Bronchial epithelial cell (primary cell): ENCODE measurements at regions not wholly inside any gene's neighbourhood (a gene's known extent, or its start where the extent isn't known, plus 50 kb on each side); places are given as distances from the start of the nearest gene placed in this dataset.

Experiments
- DNase-seq: peaks from one replicate; pipeline ENCODE4 v3.0.0-alpha.2; 2010; ENCODE audit warnings: low read depth
- FAIRE-seq: peaks from 2 replicates; lab custom pipeline; 2011; peaks lifted over from hg19 to GRCh38; lab: Jason Lieb, UNC
- H3K27me3 ChIP-seq: 2 replicates; pipeline ENCODE4 v1.5.1; 2011; ENCODE audit warnings: low read length; ENCODE audit not compliant: control insufficient read depth, insufficient read depth
- H3K36me3 ChIP-seq: 2 replicates; pipeline ENCODE4 v1.5.1; 2011; ENCODE audit warnings: low read length; ENCODE audit not compliant: control insufficient read depth, insufficient read depth
- H3K4me3 ChIP-seq: 2 replicates; pipeline ENCODE4 v1.5.1; 2011; ENCODE audit warnings: mild to moderate bottlenecking, low read depth, low read length, control low read depth
- TF ChIP-seq, protein P1 (sequence below): IDR thresholded peaks from 2 replicates; pipeline ENCODE4 v1.5.1; 2011; ENCODE audit warnings: mild to moderate bottlenecking, moderate library complexity, low read length, control low read depth, inconsistent platforms; ENCODE audit not compliant: insufficient read depth, severe bottlenecking

DNA sequence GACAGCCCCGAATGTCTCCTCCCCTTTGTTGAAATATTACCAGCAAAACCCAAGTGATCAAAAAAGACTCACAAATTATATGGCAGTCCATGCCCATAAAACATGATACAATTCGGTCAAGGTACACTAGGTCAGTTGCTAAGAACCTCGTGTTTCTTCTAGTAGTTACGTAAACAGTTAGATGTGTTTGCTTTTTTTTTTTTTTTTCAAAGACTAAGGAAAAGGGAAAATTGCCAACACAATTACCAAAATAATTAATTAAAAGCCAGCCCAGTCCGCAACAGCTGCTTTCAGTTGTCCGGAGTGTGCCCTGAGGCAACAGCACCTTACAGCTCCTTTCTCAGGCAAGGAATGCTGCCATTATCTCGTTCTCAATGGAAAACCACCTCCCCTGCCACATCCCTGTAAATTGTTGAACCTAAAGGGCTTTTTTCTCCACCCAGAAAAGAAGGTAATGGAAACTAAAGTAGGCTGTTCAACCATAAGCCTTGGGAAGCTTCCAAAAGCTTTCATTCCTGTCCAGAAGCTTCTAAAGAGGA is 129.2 kb upstream of the TSC22D2 start:
- no peak for FAIRE-seq
- no peaks in the 10 kb centered on the region for H3K27me3 ChIP-seq
- H3K36me3 ChIP-seq: no peaks in the 10 kb centered on the region

DNA sequence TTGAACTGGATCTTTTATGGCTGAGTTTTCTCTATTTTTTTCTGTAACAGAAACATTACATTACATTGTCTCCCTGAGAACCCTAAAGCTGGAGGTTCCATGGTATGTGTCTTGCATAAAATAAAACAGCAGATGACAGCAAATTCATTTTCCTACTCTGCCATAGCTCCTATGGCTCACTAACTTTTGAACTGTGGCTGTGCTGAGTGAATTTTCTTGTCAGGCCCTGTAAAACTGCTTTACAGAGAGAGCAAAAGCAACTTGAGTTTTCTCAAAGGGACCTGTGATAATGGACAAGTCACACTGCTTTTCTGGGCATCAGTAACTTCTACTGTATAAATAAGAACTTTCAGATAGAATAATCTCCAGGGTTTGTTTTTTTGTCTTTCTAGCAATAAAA is 129.9 kb upstream of the TSC22D2 start:
- Histone ChIP-seq H3K4me3 (no peak overlapping the region), H3K27me3 (no peaks in the 10 kb centered on the region), H3K36me3 (no peaks in the 10 kb centered on the region)
- FAIRE-seq: no peak
- TF ChIP-seq, protein P1, sequence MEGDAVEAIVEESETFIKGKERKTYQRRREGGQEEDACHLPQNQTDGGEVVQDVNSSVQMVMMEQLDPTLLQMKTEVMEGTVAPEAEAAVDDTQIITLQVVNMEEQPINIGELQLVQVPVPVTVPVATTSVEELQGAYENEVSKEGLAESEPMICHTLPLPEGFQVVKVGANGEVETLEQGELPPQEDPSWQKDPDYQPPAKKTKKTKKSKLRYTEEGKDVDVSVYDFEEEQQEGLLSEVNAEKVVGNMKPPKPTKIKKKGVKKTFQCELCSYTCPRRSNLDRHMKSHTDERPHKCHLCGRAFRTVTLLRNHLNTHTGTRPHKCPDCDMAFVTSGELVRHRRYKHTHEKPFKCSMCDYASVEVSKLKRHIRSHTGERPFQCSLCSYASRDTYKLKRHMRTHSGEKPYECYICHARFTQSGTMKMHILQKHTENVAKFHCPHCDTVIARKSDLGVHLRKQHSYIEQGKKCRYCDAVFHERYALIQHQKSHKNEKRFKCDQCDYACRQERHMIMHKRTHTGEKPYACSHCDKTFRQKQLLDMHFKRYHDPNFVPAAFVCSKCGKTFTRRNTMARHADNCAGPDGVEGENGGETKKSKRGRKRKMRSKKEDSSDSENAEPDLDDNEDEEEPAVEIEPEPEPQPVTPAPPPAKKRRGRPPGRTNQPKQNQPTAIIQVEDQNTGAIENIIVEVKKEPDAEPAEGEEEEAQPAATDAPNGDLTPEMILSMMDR: no peak
- DNase-seq: no peak

More for the DNA sequence above, 129.2 kb upstream of the TSC22D2 start:
- TF ChIP-seq, protein P1: no peak
- DNase-seq: no peak
- H3K4me3 ChIP-seq: no peak overlapping the region

DNA sequence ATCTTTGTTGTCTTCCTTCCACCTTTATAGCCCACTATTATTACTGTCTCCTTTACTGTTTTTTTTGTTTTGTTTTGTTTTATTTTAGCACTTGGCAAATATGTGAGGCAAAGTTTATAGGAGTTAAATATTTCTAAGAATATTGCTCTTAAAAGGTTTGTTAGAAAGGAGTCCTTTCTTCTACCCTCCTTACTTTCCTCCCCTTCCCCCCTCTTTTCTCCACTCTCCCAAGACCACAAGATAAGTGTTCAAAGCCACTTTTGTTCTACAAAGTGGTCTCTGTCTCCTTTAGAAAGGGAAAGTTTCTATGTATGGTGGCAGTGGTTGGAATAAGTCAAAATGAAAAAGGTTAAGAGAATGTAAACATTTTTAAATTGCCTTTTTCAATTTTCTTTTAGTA is 130.7 kb upstream of the TSC22D2 start:
- FAIRE-seq: no peak
- DNase-seq: no peak
- no peak overlapping the region for H3K4me3 ChIP-seq
- TF ChIP-seq, protein P1: no peak
- no peaks in the 10 kb centered on the region for H3K27me3 ChIP-seq
- no peaks in the 10 kb centered on the region for H3K36me3 ChIP-seq

DNA sequence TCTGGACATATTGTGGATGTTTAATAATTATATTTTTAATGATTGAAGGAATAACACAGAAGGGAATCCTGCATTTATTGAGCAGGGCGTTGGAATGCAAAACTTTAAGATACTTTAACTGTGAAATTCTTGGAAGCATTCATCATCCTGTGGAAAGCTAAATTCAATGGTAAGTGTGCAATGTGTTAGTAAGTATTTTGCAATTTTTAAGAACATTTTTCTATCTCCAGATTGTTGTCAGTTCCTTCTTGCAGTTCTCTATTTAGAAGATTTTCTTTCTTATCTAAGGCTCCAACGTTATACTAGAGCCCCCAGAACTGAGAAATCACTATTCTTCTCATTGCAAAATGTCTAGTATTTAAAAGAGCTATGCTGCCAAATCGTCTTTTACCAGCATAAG is 132.2 kb upstream of the TSC22D2 start:
- no peaks in the 10 kb centered on the region for H3K27me3 ChIP-seq
- TF ChIP-seq, protein P1: no peak
- no peak for FAIRE-seq
- H3K36me3 ChIP-seq: no peaks in the 10 kb centered on the region
- no peak for DNase-seq
- no peak overlapping the region for H3K4me3 ChIP-seq

DNA sequence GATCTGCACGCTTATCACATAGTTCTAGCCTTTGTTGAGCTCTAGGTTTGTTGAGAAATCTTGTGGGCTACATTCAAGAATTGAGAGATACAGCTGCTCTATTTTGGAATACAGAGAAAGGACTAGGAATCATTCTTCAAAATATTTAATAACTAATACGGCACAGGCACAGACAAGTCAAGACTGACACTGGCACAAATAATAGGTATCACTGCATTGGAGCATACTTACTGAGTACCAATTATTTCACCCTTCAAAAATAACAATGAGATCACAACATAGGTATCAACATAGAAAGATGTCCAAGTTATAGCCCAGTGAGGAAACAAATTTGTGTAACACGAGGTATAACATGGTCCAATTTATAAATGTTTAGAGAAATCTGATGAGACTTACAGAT is 133.7 kb upstream of the TSC22D2 start:
- DNase-seq (peak; percentile 49), FAIRE-seq (peak; percentile 7)
- H3K36me3 ChIP-seq: no peaks in the 10 kb centered on the region
- H3K4me3 ChIP-seq: no peak overlapping the region
- TF ChIP-seq, protein P1: no peak
- H3K27me3 ChIP-seq: no peaks in the 10 kb centered on the region

DNA sequence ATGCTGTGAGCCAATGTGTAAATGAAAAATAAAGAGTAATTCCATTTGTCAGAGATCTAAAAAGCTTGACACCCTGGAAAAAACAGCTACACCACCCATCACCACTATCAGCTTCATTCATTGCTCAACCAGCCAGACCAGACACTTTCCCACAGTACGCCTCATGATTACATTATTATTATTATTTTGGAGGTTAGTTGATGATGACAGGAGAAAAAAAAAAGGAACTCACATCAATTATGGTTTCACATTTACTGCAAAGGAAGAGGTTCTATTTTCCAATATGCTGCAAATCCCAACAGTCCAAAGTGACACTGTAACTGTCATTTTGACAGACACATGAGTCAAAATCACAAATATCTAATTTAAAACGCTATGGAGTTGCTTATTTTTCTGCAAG is 134.7 kb upstream of the TSC22D2 start:
- FAIRE-seq (no peak), DNase-seq (no peak)
- TF ChIP-seq, protein P1: no peak
- H3K27me3 ChIP-seq: no peaks in the 10 kb centered on the region
- H3K36me3 ChIP-seq: no peaks in the 10 kb centered on the region
- H3K4me3 ChIP-seq: no peak overlapping the region
